ENCODE measurements at regions not wholly inside any gene's neighbourhood (a gene's known extent, or its start where the extent isn't known, plus 50 kb on each side); places are given as distances from the start of the nearest gene placed in this dataset.

- H3K36me3 ChIP-seq, result no peaks in the 10 kb centered on the region
- DNase-seq (no peak), ATAC-seq (no peak)
- no peaks in the 10 kb centered on the region for H3K27me3 ChIP-seq
- H3K27ac ChIP-seq, result no peak overlapping the region
- TF ChIP-seq CTCF (IDR thresholded peaks at IDR 0.05), result no peak
- peaks cover 0 to 3% of the 10 kb centered on the region in 2 donors for H3K9me3 ChIP-seq
- intact Hi-C loops (cut with DNase I), result no loop called here
- H3K4me3 ChIP-seq, result no peak overlapping the region
- peaks cover 0 to 7% of the 10 kb centered on the region in 2 donors for H3K4me1 ChIP-seq
Measured at GRCh38 chr9:90020276-90020871, 415.6 kb downstream of the GADD45G start.

GRCh38 chr9:90021216-90021906, 416.5 kb downstream of the GADD45G start:
- no peak for ATAC-seq

GRCh38 chr9:90022474-90022873, 417.7 kb downstream of the GADD45G start:
- H3K27me3 ChIP-seq, result no peaks in the 10 kb centered on the region
- ATAC-seq, result no peak
- no peak for TF ChIP-seq CTCF (IDR thresholded peaks at IDR 0.05)
- no peaks in the 10 kb centered on the region for H3K36me3 ChIP-seq
- H3K27ac ChIP-seq, result no peak overlapping the region
- DNase-seq, result no peak
- peaks cover 0 to 3% of the 10 kb centered on the region in 2 donors for H3K9me3 ChIP-seq
- peaks cover 0 to 7% of the 10 kb centered on the region in 2 donors for H3K4me1 ChIP-seq
- no peak overlapping the region for H3K4me3 ChIP-seq
- intact Hi-C loops (cut with DNase I), result no loop called here

More at GRCh38 chr9:90021216-90021906, 416.5 kb downstream of the GADD45G start:
- H3K27ac ChIP-seq, result no peak overlapping the region
- no peaks in the 10 kb centered on the region for H3K36me3 ChIP-seq
- no peak overlapping the region for H3K4me3 ChIP-seq
- intact Hi-C loops (cut with DNase I), result no loop called here
- H3K9me3 ChIP-seq, result peaks cover 0 to 3% of the 10 kb centered on the region in 2 donors
- DNase-seq, result no peak
- no peak for TF ChIP-seq CTCF (IDR thresholded peaks at IDR 0.05)
- no peaks in the 10 kb centered on the region for H3K27me3 ChIP-seq
- H3K4me1 ChIP-seq, result peaks cover 0 to 7% of the 10 kb centered on the region in 2 donors

GRCh38 chr9:90023861-90024260, 419.0 kb downstream of the GADD45G start:
- no peak for DNase-seq
- peaks cover 0 to 7% of the 10 kb centered on the region in 2 donors for H3K4me1 ChIP-seq
- intact Hi-C loops (cut with DNase I), result no loop called here
- peak; percentile 21 for ATAC-seq
- TF ChIP-seq CTCF (IDR thresholded peaks at IDR 0.05), result no peak
- H3K4me3 ChIP-seq, result no peak overlapping the region
- no peaks in the 10 kb centered on the region for H3K36me3 ChIP-seq
- H3K27me3 ChIP-seq, result no peaks in the 10 kb centered on the region
- H3K27ac ChIP-seq, result no peak overlapping the region
- H3K9me3 ChIP-seq, result peaks cover 0 to 3% of the 10 kb centered on the region in 2 donors

- no peak overlapping the region for H3K27ac ChIP-seq
- H3K4me3 ChIP-seq, result no peak overlapping the region
- H3K4me1 ChIP-seq, result peaks cover 0 to 7% of the 10 kb centered on the region in 2 donors
- ATAC-seq (no peak), DNase-seq (no peak)
- no peak for TF ChIP-seq CTCF (IDR thresholded peaks at IDR 0.05)
- intact Hi-C loops (cut with DNase I), result no loop called here
- peaks cover 0 to 3% of the 10 kb centered on the region in 2 donors for H3K9me3 ChIP-seq
- no peaks in the 10 kb centered on the region for H3K27me3 ChIP-seq
- H3K36me3 ChIP-seq, result no peaks in the 10 kb centered on the region
Measured at GRCh38 chr9:90024409-90024808, 419.6 kb downstream of the GADD45G start.
